Hepatocyte (in vitro differentiated cells): ENCODE measurements at regions not wholly inside any gene's neighbourhood (a gene's known extent, or its start where the extent isn't known, plus 50 kb on each side); places are given as distances from the start of the nearest gene placed in this dataset.

ENCODE experiments used
- CTCF ChIP-seq: fragments of 200-600 bp; sonication (generic); IDR thresholded peaks from 2 replicates; pipeline ENCODE4 v1.5.1; 2016; ENCODE audit warnings: antibody characterized with exemption, mild to moderate bottlenecking; ENCODE audit not compliant: poor library complexity
- EZH2 ChIP-seq: fragments of 200-600 bp; sonication (generic); IDR thresholded peaks from 2 replicates; pipeline ENCODE4 v1.6.1; 2016; ENCODE audit warnings: antibody characterized with exemption, mild to moderate bottlenecking, borderline replicate concordance
- EZH2phosphoT487 ChIP-seq: fragments of 200-600 bp; sonication (generic); IDR thresholded peaks from one replicate; pipeline ENCODE4 v1.6.1; 2018; ENCODE audit warnings: antibody characterized with exemption, mild to moderate bottlenecking, low read depth, moderate library complexity; ENCODE audit not compliant: unreplicated experiment, severe bottlenecking

- TF ChIP-seq CTCF: no peak
- TF ChIP-seq EZH2phosphoT487: no peak
- TF ChIP-seq EZH2: no peak
These were observed 138.8 kb upstream of the DCAF8L1 start for GRCh38 chrX:28120072-28120471.
